ENCODE measurements at regions not wholly inside any gene's neighbourhood (a gene's known extent, or its start where the extent isn't known, plus 50 kb on each side); places are given as distances from the start of the nearest gene placed in this dataset.

DNA sequence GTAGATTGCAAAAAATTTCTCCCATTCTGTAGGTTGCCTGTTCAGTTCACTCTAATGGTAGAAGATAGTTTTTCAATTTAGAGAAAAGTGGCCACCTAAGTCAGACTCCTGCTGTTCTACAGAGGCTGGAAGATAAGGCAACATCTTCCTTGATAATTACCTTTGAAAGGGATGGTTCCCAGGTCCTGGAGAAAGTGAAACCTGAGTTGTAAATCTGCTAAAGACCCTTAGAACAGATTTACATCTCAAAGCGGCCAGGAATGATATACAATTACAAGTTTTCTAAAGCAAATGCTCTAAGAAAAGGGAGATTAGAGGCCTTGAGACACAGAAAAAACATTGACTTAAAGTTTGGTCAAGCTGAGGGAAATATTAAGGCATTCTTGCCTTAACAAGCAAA is 1350.2 kb upstream of the FAM98A start:
- Histone ChIP-seq H3K4me3 (no peak overlapping the region), H3K79me2 (ENCODE audit: low read depth) (no peaks in the 10 kb centered on the region), H3K4me1 (replicated peaks; ENCODE audit: insufficient read depth) (no peaks in the 10 kb centered on the region), H3K27me3 (ENCODE audit: insufficient read depth, low read depth) (no peaks in the 10 kb centered on the region), H3K4me2 (no peak overlapping the region), H3K36me3 (ENCODE audit: low read depth) (no peaks in the 10 kb centered on the region), H3K9me3 (ENCODE audit: insufficient read depth, low read depth) (no peaks in the 10 kb centered on the region), H4K20me1 (ENCODE audit: insufficient read depth) (no peaks in the 10 kb centered on the region), H2AFZ (no peak overlapping the region), H3F3A (ENCODE audit: insufficient read depth, low read depth) (no peaks in the 10 kb centered on the region), H3K27ac (no peak overlapping the region), H3K9me2 (ENCODE audit: insufficient read depth) (no peaks in the 10 kb centered on the region)
- CTCF ChIA-PET = no interaction called here
- no peak for DNase-seq
- intact Hi-C loops (cut with micrococcal nuclease; ENCODE audit: unreplicated experiment) = no loop called here
- TF ChIP-seq EZH2 (IDR thresholded peaks at IDR 0.05; ENCODE audit: low read depth) = no peak
- TF ChIP-seq, protein P1, sequence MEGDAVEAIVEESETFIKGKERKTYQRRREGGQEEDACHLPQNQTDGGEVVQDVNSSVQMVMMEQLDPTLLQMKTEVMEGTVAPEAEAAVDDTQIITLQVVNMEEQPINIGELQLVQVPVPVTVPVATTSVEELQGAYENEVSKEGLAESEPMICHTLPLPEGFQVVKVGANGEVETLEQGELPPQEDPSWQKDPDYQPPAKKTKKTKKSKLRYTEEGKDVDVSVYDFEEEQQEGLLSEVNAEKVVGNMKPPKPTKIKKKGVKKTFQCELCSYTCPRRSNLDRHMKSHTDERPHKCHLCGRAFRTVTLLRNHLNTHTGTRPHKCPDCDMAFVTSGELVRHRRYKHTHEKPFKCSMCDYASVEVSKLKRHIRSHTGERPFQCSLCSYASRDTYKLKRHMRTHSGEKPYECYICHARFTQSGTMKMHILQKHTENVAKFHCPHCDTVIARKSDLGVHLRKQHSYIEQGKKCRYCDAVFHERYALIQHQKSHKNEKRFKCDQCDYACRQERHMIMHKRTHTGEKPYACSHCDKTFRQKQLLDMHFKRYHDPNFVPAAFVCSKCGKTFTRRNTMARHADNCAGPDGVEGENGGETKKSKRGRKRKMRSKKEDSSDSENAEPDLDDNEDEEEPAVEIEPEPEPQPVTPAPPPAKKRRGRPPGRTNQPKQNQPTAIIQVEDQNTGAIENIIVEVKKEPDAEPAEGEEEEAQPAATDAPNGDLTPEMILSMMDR (conservative IDR thresholded peaks at IDR 0.05) = no peak
- no TSS peak for BruUV-seq (replicated peaks)
- POLR2A ChIA-PET (ENCODE audit: unreplicated experiment) = no interaction called here

DNA sequence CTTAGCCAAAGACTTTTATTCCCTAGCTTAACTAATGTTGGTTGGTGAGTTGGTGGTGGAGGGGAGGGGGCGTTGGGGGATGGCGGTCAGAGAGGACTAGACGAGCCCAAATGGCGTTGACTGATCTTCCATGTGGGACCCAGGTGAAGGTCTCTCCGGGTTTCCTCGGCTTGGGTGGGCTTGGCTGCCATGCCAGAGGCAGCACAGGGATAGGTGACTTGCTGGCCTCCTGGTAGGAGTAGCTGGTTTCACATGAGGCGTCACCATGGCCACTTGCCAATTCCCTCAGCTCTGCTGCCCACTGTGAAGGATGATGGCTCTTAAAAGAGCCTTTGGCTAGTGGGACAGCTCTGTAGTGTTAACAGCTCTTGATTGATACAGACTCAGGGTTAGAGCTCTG is 1337.0 kb upstream of the FAM98A start:
- BruUV-seq (replicated peaks) = no TSS peak
- intact Hi-C loops (cut with micrococcal nuclease; ENCODE audit: unreplicated experiment) = no loop called here
- Histone ChIP-seq H3F3A (ENCODE audit: insufficient read depth, low read depth) (no peaks in the 10 kb centered on the region), H3K4me1 (replicated peaks; ENCODE audit: insufficient read depth) (no peaks in the 10 kb centered on the region), H2AFZ (no peak overlapping the region), H3K4me2 (no peak overlapping the region), H3K4me3 (no peak overlapping the region), H3K27me3 (ENCODE audit: insufficient read depth, low read depth) (no peaks in the 10 kb centered on the region), H3K9me2 (ENCODE audit: insufficient read depth) (no peaks in the 10 kb centered on the region), H3K9me3 (ENCODE audit: insufficient read depth, low read depth) (no peaks in the 10 kb centered on the region), H3K27ac (no peak overlapping the region), H3K79me2 (ENCODE audit: low read depth) (no peaks in the 10 kb centered on the region), H4K20me1 (ENCODE audit: insufficient read depth) (no peaks in the 10 kb centered on the region), H3K36me3 (ENCODE audit: low read depth) (no peaks in the 10 kb centered on the region)
- ChIA-PET POLR2A (ENCODE audit: unreplicated experiment) (interaction anchor here (0.7 kb wide), 1 partner anchor 25 kb away, joined by 3 read pairs; no protein-coding TSS in a partner anchor), CTCF (no interaction called here)
- no peak for TF ChIP-seq EZH2 (IDR thresholded peaks at IDR 0.05; ENCODE audit: low read depth)
- TF ChIP-seq, protein P1 (conservative IDR thresholded peaks at IDR 0.05) = no peak
- DNase-seq = no peak

DNA sequence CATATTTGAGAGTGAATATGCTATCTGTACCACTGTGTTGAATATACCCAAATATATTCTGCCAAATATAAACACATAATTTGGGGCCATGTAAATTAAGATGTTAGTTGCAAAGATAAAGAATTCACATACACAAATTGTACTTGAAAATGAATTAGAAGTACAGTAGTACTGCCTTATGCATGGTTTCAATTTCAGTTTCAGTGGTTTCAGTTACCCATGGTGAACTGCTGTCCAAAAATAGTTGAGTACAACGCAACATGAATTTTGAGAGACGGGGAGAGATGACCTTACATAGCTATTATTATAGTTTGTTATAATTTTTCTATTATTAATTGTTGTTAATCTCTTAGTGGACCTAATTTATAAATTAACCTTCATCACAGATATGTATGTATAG is 1313.0 kb upstream of the FAM98A start:
- H2AFZ ChIP-seq = no peak overlapping the region
- no peaks in the 10 kb centered on the region for H3K9me3 ChIP-seq (ENCODE audit: insufficient read depth, low read depth)
- no peak for DNase-seq
- TF ChIP-seq, protein P1 (conservative IDR thresholded peaks at IDR 0.05) = no peak
- no peak for TF ChIP-seq EZH2 (IDR thresholded peaks at IDR 0.05; ENCODE audit: low read depth)
- no peaks in the 10 kb centered on the region for H3K36me3 ChIP-seq (ENCODE audit: low read depth)
- H3K27ac ChIP-seq = no peak overlapping the region
- no peaks in the 10 kb centered on the region for H3F3A ChIP-seq (ENCODE audit: insufficient read depth, low read depth)
- ChIA-PET POLR2A (ENCODE audit: unreplicated experiment) (no interaction called here), CTCF (no interaction called here)
- H3K4me2 ChIP-seq = no peak overlapping the region
- BruUV-seq (replicated peaks) = no TSS peak
- H3K4me3 ChIP-seq = no peak overlapping the region
- intact Hi-C loops (cut with micrococcal nuclease; ENCODE audit: unreplicated experiment) = no loop called here
- H3K9me2 ChIP-seq (ENCODE audit: insufficient read depth) = no peaks in the 10 kb centered on the region
- no peaks in the 10 kb centered on the region for H3K27me3 ChIP-seq (ENCODE audit: insufficient read depth, low read depth)
- H4K20me1 ChIP-seq (ENCODE audit: insufficient read depth) = no peaks in the 10 kb centered on the region
- no peaks in the 10 kb centered on the region for H3K4me1 ChIP-seq (replicated peaks; ENCODE audit: insufficient read depth)
- no peaks in the 10 kb centered on the region for H3K79me2 ChIP-seq (ENCODE audit: low read depth)

Data from PC-9 (cell line).